Globus pallidus (tissue), 1 donor: ENCODE measurements at regions not wholly inside any gene's neighbourhood (a gene's known extent, or its start where the extent isn't known, plus 50 kb on each side); places are given as distances from the start of the nearest gene placed in this dataset.
"Not testable (repeated sequence)": the region's sequence is repeated elsewhere in the genome, so short reads cannot be mapped to it uniquely, and the experiment has no call there.

Source experiments
- DNase-seq: peaks from one replicate; pipeline ENCODE4 v3.0.0-alpha.2; 2015; ENCODE audit warnings: low spot score

DNA sequence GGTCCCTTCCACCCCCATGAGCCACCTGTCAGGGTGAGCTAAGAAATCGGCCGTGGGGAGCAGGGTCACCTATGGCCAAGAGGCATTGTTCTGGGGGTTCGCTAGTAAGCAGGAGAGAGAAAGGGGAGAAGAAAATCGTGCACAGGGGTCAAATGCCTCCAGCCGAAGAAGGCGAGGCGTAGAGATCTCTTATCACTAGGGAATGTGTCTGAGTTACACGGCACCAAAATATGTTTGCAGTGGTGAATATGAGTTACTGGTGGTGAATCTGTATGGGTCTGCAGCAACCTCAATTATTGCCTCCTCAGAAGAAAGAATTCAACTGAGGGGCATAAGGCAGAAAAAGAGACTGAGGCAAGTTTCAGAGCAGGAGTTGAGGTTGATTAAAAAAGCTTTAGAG is 54.2 kb upstream of the RABGAP1L start:
- no peak for DNase-seq

DNA sequence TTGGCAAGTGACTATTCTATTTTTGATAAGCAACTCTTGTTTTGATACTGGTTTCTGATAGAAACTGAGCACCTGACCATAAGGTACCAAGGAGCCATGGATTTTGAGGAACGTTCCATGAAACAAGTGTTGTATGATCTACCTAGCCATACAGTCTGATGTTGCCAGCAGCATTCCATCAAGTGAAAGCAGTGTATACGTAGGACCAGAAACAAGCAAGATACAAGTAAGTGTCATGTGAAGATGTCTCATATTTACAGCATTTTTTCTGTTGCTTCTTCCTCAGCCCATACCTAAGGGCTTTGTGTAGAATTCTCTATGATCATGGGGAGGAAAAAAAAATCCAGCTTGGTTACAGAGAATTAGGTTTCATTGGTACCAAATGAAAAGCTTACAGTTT is 55.6 kb upstream of the RABGAP1L start:
- no peak for DNase-seq

DNA sequence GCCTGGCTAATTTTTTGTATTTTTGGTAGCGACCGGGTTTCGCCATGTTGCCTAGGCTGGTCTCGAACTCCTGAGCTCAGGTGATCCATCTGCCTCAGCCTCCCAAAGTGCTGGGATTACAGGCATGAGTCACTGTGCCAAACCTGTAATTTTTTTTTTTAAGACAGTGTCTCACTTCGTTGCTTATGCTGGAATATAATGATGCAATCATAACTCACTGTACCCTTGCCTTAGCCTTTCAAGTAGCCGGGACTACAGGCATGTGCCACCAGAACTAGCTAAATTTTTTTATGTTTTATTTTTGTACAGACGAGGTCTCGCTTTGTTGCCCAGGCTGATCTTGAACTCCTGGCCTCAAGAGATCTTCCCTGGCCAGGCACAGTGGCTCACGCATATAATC is 57.3 kb upstream of the RABGAP1L start:
- DNase-seq: not testable (repeated sequence)

DNA sequence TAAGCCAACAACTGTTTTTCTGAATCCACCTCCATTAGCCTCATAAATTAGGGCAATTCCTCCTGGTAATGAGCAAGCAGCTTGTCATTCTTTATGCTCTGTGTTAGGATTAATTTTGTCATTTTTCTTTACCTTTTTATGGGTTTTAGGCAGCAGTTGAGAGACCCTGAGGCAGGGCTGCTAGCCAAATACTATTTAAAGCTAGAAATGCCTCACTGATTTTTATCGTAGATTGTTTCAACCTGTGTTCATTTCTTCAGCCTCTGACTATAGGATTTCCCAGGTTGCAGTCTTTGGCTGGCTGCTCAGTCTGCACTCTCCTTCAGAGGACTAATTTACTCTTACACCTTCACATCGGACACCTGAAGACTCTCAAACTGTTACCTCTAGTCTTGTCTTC is 61.9 kb upstream of the RABGAP1L start:
- no peak for DNase-seq

DNA sequence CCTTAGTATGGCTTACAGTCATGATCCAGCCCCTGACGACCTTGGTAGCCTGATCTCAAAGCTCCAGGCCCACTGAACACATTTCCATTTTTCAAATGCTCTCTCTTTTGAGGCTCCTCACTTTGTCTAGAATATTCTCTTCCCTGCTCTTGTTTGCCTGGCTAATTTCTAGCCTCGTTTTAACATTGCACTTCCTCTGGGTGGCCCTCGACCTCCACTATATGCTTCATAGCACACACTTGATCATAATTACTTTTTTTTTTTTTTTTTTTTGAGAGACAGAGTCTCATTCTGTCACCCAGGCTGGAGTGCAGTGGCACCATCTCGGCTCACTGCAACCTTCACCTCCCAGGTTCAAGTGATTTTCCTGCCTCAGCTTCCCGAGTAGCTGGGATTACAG is 65.5 kb upstream of the RABGAP1L start:
- not testable (repeated sequence) for DNase-seq

DNA sequence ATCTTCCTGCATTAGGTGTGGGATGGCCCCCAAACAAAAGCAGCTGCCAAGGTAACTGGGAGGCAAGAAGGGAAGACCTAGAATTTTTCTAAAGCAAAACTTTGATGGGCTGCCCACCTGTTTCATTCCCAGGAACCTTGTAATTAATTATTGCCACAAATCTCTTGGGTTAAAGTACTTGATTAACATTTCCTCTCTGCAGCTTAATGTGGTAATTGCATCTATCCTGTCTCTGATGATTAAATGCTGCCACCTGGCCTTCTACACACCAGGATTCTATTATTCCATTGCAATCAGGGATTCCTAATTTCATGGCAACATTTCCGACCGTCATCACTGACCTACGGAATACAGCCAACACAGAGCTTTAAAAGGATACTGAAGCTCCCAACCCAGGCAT is 68.3 kb upstream of the RC3H1 start:
- no peak for DNase-seq

DNA sequence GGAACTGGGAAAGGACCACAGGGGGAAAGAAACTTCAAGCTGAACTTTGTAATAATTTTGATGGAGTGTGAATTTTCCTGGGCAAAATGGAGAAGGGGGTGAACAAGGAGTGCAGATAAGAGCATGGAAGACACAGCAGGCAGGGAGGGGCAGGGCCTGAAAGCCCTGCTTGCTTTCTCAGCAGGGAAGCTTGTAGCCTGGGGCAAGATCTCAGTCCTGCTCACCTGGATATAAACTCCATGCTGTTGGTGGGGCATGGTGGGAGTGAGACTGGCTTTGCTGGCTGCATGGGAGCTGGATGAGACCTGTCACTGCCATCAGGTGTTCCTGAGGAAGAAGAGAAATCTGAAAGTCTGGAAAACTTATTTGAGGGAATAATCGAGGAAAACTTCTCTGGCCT is 58.7 kb upstream of the RC3H1 start:
- no peak for DNase-seq

DNA sequence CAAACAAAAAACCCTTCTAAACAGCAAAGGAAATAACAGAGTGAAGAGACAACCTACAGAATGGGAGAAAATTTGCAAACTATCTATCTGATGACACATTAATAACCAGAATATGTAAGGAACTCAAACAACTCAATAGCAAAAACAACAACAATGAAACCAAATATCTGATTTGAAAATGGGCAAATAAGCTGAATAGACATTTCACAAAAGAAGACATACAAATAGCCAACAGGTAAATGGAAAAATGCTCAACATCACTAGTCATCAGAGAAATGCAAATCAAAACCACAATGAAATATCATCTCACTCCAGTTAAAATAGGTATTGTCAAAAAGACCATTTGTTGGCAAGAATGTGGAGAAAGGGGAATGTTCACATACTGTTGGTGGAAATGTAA is 57.6 kb upstream of the RC3H1 start:
- DNase-seq: no peak

DNA sequence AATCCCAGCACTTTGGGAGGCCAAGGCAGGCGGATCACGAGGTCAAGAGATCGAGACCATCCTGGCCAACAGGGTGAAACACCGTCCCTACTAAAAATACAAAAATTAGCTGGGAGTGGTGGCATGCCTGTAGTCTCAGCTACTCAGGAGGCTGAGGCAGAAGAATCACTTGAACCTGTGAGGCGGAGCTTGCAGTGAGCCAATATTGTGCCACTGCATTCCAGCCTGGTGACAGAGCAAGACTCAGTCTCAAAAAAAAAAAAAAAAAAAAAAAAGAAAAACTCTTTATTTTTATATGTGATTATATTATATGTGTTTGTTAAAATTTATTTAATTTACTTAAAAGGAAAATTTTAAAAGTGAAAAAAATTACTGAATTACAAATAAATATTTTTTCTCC is 56.8 kb upstream of the RC3H1 start:
- DNase-seq: not testable (repeated sequence)

DNA sequence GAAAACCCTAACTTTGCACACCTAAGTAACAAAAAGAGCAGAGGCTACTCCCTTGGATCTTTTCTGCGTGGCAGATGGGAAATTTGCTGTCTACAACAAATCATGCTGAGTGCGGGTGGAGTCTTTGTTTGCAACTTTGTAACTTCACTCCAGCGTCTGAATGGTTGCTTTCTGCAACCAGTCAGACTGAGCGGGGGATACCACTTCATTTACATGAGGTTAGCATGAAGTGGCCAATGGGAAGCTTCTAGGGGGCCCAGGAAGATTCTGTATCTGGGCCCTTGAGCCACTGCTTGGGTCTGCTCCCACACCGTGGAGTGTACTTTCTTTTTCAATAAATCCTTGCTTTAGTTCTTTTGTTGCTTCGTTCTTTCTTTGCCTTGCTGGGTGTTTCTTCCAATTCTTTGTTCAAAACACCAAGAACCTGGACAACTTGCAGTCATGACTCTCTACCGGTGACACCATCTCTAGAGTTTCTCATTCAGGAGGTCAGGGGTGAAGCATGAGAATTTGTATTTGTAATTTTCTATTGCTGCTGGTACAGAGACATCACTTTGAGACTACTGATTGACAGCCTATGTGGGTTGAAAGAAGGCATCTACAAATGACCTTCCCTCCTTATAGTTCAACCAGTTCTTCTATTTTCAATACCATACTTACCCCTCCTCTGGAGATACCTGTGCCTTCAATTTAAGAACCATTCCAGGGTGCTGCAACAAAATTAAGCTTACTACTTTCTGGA is 55.8 kb upstream of the RC3H1 start:
- no peak for DNase-seq

DNA sequence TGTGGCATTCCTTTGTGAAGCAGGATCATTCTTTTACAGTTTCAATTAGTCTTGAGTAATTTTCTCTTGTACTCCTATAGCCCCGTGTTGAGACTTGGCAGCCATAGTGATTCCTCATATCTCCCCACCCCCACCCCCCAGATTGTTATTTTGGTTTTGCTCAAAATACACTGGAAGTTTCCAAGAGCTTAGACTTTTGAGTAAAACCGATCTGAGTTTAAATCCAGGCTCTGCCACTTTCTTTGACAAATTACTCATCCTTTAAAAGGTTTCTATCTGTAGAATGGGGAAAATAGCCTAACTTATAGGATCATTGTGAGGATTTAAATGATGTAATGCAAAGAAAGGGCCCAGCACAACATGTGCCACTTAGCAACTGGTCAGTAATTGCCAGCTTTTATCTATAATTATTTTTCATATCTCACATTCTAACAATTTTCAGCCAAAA is 53.1 kb upstream of the RC3H1 start:
- no peak for DNase-seq

DNA sequence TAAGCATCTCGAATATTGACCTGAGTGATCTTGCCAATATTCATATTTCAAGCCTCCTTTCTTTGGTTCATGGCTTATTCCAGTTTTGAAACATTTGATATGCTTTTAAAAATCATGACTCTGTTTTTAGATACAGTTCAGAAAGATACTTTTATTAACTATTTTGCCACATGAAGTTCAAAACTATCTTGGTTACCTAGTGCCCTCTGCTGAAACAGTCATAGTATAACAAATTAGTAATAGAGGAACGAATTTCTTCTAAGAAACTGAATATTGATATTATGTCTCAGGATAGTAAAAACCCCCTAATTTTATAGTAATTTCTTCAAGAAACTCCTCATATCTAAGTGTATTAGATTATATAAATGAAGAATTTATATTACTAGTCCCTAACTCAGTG is 52.6 kb upstream of the RC3H1 start:
- DNase-seq: peak; percentile 49

DNA sequence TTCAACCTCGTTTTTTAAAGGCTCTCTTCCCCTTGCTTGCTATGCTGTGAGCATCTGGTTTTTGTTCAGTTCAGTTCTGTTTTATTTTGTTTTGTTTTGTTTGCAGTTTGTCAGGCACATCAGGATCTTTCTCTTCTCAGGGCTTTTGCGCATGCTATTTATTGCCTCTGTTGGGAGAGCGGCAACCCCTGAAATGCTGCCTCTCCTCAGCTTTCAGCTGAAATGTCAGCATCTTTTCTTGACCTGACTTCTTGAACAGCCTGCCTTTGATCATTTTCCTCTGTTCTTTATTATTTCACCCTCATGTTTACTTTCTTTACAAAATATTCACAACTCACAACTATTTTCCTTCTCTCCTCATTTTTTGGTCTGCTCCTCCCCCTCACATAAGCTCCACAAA is 50.4 kb upstream of the RC3H1 start:
- no peak for DNase-seq
